HFF-Myc (cell line): ENCODE measurements at regions not wholly inside any gene's neighbourhood (a gene's known extent, or its start where the extent isn't known, plus 50 kb on each side); places are given as distances from the start of the nearest gene placed in this dataset.

Experiments used
- DNase-seq: peaks from one replicate; pipeline ENCODE4 v3.0.0-alpha.2; 2011; ENCODE audit warnings: low read depth; ENCODE audit errors: extremely low read depth
- H3K4me3 ChIP-seq: replicated peaks from 2 replicates; pipeline ENCODE4 v1.5.1; 2011; ENCODE audit warnings: low read depth, mild to moderate bottlenecking, control low read depth, low read length
- CTCF ChIP-seq: IDR thresholded peaks from 2 replicates; pipeline ENCODE4 v1.5.1; 2012; ENCODE audit warnings: mild to moderate bottlenecking, low read depth, low read length, control low read depth; ENCODE audit errors: missing control alignments

GRCh38 chr10:117647306-117647705, 104.8 kb downstream of the EMX2 start:
- DNase-seq = no peak
- H3K4me3 ChIP-seq = no peak overlapping the region
- TF ChIP-seq CTCF = no peak

GRCh38 chr10:117651121-117651520, 108.6 kb downstream of the EMX2 start:
- H3K4me3 ChIP-seq = no peak overlapping the region
- no peak for TF ChIP-seq CTCF
- DNase-seq = no peak

DNA sequence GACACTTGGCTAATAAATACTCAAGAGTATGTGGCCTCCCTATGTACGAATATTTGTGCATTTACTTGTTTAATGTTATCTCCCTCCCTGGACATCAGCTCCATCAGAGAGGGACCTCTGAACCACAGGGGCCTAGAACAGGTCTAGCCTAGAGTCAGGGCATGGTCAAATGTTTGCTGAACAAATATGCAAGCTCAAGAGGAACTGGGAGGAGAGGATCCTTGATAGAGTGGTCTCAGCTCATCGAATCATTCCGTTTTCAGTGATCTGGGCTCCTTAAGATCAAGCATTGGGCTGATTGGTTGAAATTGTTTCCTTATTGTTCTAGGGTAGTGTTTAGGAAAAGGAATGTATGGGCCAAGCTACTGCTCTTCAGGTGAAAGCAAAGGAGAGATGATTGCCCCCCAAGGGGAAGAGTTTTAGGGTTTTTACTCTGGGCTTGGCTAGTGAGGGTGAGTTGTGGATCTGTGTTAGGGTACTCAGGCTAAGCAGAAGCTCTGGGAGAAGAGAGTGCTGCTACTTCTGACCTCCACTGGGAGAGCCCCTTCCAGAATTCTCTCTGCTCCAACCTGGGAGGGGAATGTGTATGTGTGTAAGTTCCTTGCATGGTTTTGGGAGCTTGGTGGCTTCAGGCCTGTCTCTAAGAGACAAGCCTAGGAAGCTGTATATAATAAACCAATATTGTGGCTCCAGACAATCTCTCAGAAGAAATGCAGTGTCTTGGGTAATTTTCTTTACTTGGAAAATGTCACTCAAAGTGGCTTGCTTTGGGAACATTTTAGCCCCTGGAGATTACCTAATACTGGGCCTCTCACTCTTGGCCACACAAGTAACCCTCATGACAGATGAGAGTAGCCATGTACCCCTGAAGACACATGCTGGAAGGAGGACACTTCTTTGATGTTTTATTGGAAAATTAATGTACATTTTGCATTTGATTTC, 110.0 kb downstream of the EMX2 start:
- H3K4me3 ChIP-seq = no peak overlapping the region
- TF ChIP-seq CTCF = no peak
- no peak for DNase-seq

GRCh38 chr10:117653170-117653515, 110.6 kb downstream of the EMX2 start:
- DNase-seq = peak; percentile 81
- no peak for TF ChIP-seq CTCF
- no peak overlapping the region for H3K4me3 ChIP-seq

- H3K4me3 ChIP-seq = no peak overlapping the region
- no peak for DNase-seq
- no peak for TF ChIP-seq CTCF
Observed at GRCh38 chr10:117654105-117654504, 111.6 kb downstream of the EMX2 start.

GRCh38 chr10:117656385-117657367, 114.1 kb downstream of the EMX2 start:
- H3K4me3 ChIP-seq = no peak overlapping the region
- DNase-seq = no peak
- no peak for TF ChIP-seq CTCF
